HG02798 (cell line): ENCODE measurements at regions not wholly inside any gene's neighbourhood (a gene's known extent, or its start where the extent isn't known, plus 50 kb on each side); places are given as distances from the start of the nearest gene placed in this dataset.

Experiments used
- ATAC-seq: cut with Tn5 transposase; IDR thresholded peaks from one replicate; pipeline ENCODE4 v1.9.1; 2021; ENCODE audit warnings: mild to moderate bottlenecking; ENCODE audit not compliant: unreplicated experiment, poor library complexity

GRCh38 chr7:137172105-137172590, 171.4 kb downstream of the PTN start:
- no peak for ATAC-seq

DNA sequence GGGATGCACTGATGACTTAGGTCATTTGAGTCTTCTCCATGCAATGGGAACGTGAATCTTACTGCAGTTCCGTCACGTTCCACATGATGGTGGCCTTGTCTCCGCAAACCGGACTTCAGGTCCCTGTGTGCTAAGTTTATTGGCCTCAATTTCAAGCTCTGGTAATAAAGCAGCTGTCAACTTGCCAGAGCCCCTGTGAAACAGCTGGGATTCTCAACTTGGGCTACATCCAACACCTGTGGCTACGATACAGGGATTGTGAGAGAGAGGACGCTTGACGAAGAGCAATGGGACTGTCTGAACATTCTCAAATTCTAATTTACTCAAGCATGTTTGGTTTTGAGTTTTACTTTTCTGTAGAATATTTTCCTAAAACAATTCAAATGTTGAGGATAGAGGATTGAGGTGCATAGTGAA, 174.2 kb downstream of the PTN start:
- ATAC-seq = no peak

- no peak for ATAC-seq
Measured at GRCh38 chr7:137167609-137168008, 175.9 kb downstream of the PTN start.

GRCh38 chr7:137166363-137166762, 177.2 kb downstream of the PTN start:
- ATAC-seq = no peak

DNA sequence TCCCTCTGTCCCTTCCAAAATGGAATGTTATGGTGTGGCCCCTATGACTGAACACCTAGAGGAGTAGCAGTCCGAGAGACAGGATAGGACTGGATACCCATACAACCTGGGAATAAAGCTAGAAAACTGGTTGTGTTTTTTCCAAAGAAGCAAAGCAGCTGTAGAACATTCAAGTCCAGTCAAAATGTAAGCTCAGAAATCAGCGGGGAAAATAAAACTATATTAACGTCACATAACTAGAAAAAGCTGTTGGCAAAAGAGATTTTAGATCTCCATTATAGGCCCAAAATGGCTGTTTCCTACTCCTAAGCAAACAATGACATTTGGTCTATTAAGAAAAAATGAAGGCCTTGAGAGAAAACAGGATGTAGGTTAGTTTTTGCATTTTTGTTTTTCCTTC, 177.7 kb downstream of the PTN start:
- ATAC-seq = no peak

GRCh38 chr7:137165241-137165640, 178.3 kb downstream of the PTN start:
- ATAC-seq = no peak

DNA sequence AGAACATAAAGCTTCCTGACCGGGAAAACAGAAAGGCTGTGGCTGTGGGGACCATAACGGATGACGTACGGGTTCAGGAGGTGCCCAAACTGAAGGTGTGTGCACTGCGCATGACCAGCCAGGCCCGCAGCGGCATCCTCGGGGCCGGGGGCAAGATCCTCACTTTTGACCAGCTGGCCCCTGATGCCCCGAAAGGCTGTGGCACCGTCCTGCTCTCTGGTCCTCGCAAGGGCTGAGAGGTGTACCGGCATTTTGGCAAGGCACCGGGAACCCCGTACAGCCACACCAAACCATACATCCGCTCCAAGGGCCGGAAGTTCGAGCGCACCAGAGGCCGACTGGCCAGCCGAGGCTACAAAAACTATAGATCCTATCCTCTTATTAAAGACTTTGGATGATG, 179.3 kb downstream of the PTN start:
- ATAC-seq = no peak

DNA sequence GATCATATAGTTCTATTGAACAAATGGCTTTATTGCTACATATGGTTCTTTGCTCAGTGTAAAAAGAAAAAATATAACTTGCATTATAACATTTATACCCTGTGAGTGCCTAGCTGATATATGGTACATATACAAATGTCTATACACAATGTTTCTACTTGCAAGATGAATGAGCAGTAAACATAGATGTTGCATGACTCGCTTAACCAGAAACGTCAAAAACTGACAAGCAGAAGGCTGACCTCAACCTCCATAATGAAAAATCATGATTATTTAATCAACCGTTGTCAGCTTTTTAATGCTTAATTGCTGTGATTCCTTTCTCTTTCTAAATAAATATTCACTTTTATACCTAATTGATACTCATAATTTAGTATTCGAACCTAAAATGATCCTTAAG, 183.3 kb downstream of the PTN start:
- ATAC-seq = no peak

GRCh38 chr7:137157256-137157655, 186.3 kb downstream of the PTN start:
- ATAC-seq = no peak

GRCh38 chr7:137151690-137152052, 191.9 kb downstream of the PTN start:
- ATAC-seq = no peak

DNA sequence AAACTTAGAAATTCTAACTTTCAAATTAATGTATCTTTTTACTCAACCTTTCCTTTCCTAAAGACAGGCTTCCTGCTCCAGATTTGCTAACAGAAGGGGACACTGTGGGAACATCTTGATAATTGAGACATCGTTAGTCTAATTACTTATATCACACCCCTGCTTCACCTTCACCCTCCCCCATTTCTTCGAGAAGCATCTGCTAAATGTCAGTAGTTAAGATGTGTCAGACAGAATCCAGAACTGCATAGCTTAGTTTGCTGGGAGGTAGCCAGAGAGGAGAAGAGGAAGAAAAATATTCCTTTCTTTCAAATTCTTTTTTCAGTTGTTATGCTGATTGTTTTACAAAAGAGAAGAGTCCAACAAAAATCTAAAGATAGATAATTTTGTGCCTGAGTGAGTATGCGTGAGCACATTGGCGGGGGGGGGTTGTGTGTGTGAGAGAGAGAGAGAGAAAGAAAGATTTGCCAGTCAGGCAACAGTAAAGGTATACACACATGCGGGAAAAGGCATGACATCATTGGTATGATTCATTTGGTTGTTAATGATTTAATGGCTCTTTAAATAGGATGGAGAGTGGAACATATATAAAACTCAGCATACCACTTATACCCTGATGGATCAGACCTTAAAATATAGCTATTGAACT, 192.4 kb downstream of the PTN start:
- no peak for ATAC-seq

- ATAC-seq = no peak
Measured at GRCh38 chr7:137147338-137147720, 196.2 kb downstream of the PTN start.

DNA sequence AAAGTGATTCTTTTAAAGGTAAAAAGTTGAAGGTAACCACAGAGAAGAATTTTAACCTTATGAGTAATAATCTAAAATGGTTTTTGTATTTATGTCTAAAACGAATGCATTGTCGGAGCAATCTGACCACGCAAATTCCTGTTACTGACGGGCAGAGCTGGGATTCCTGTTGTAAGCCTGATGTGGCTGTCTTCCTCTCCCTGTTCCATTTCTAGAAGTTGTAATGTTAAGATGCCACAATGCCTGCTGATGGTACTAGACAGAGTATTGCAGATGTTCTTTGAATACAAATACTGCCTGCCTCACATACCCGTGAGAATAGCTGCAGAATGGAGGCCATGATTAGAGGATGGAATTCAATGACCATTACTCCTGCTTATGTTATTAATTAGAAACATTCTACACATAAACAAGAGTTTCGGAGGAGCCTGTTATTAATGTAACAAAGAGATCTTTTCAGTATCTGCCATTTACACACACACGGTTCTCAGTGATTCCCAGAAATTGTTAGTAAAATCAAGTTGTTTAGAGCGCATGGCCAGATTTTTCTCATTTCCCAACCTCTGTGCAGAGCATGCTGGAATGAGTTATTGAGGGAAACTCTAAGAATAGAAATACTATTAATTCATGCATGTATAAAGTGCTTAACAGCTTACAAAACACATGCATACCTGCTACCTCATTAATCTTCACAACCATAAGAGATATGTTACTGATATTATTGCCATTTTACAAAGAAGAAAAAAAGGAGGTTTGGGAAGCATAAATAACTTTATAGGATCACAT, 196.8 kb downstream of the PTN start:
- no peak for ATAC-seq

- no peak for ATAC-seq
Measured at GRCh38 chr7:137146012-137146455, 197.5 kb downstream of the PTN start.

DNA sequence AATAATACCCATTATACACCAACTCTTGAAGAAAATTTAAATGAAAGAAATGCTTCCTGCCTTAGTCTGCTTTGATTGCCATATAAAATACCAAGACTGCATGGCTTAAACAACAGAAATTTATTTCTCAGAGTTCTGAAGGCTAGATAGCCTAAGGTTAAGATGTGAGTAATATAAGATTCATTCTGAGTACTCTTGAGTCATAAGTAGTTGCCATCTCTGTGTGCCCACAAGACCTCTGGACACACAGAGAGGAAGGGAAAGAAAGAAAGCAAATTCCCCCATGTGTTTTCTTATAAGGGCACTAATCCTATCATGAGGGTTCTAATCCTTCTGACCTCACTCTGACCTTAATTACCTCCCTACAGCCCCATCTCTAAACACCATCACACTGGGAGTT, 201.2 kb downstream of the PTN start:
- ATAC-seq = no peak

DNA sequence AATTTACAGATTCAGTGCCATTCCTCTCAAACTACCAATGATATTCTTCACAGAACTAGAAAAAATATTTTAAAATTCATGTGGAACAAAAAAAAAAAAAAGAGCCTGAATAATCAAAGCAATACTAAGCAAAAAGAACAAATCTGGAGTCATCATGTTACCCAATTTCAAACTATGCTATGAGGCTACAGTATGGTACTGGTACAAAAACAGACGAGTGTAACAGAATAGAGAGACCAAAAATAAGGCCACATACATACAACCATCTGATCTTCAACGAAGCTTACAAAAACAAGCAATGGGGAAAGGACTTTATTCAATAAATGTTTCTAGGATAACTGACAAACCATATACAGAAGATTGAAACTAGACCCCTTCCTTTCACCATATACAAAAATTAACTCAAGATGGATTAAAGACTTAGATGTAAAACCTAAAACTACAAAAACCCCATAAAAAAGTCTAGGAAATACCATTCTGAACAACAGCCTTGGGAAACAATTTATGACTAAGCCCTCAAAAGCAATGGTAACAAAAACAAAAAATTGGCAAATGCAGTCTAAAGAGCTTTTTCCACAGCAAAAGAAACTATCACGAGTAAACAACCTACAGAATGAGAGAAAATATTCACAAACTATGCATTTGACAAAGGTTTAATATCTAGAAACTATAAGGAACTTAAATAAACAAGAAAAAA, 207.7 kb downstream of the PTN start:
- no peak for ATAC-seq

DNA sequence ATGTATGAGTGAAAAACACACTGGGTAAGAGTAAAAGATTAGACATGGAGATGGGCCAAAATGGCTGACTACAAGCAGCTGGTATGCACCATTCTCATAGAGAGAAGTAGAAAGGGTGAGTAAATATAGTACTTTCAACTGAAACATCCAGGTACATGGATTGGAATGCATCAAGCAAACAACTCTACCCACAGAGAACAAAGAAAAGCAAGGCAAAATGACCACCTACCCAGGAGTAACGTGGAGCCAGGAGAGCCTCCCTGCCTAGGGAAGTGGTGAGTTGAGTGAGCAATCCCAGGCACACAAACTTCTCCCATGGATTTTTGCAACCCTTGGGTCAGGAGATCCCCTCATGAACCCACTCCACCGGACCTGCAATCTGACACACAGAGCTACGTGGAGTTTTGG, 212.8 kb downstream of the PTN start:
- ATAC-seq = no peak

GRCh38 chr7:137129025-137129424, 214.5 kb downstream of the PTN start:
- ATAC-seq = no peak

DNA sequence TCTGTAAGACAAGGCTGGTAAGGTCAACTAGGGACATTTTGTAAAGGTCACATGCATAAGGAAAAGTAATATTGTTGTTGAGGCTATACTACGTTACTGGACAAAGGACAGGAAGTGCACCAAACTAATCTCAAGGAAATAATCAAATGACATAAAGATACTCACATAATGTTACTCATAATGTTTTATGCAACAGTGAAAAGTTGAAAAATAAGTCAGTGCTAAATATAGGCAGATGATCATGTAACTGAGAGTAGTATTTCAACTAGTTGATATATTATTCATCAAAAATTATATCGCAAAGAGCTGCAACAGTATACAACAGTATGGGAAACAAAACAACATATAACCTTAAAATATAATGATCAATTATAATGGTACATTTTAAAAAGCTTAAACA, 215.7 kb downstream of the PTN start:
- no peak for ATAC-seq

GRCh38 chr7:137127058-137127457, 216.5 kb downstream of the PTN start:
- ATAC-seq = no peak

DNA sequence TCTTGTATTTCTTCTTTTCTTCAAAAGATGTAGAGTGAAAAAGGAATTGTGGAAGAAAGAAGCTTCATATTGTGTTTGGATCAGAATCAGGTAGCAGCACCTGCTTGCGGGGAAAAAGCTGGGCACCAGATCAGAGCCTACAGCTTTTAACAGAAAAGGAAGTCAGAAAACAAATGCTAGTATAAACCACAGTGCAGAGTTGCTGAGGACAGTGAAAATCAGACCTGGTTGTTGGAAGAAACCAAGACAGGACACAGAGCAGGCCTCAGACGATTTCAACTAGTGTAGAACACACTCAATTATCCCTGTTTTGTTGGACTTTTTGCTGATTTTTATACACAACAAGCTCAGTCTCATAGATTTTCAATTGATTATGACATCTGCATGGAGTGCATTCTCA, 221.4 kb downstream of the PTN start:
- no peak for ATAC-seq
